ENCODE measurements at regions not wholly inside any gene's neighbourhood (a gene's known extent, or its start where the extent isn't known, plus 50 kb on each side); places are given as distances from the start of the nearest gene placed in this dataset.

DNA sequence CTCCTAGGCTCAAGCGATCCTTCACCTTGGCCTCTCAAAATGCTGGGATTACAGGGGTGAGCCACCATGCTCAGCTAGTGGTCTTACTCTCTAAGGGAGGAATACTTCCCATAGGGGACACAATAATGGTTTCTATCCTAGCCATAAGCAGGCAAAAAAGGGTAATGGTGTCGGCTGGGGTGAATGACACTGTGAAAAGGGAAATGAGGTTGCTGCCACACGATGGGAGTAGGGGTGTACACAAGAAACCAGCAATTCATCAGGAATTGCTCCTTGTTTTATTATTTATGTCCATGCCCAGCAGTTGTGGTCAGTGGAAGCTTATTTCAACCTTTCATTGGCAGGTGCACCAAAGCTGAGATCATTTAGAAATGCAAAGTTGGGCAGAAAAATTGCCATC is 70.3 kb upstream of the ZFR start:
- no peak overlapping the region for H3K4me3 ChIP-seq (ENCODE audit: low read depth in 1 of 2, low read length in 2 of 2)

DNA sequence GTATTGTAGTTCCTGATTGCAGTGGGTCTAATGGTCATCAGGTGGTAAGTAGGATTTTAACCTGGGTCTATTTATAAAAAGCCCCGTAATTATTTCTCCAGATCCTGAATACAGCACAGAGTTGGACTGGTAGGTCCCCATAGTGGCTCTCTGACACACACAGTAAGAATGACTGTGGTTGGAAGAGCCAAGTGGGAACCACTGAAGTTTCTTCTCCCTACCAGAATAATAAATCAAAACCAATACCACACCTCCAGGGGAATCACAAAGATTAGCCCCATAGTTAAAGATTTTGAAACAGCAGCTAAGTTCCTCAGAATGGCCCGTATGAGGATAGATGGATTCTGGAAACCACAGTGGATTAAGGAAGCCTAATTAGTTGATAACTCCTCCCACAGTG is 68.4 kb upstream of the ZFR start:
- no peaks in the 10 kb centered on the region for H3K4me1 ChIP-seq (ENCODE audit: control insufficient read depth in 1 of 2, insufficient read depth in 2 of 2, low read length in 2 of 2)
- no peak overlapping the region for H3K4me3 ChIP-seq (ENCODE audit: low read depth in 1 of 2, low read length in 2 of 2)
- no peaks in the 10 kb centered on the region for H3K9me3 ChIP-seq (ENCODE audit: control insufficient read depth in 1 of 2, low read length in 2 of 2)

More for the DNA sequence above, 70.3 kb upstream of the ZFR start:
- no peaks in the 10 kb centered on the region for H3K9me3 ChIP-seq (ENCODE audit: control insufficient read depth in 1 of 2, low read length in 2 of 2)
- no peaks in the 10 kb centered on the region for H3K36me3 ChIP-seq (ENCODE audit: control insufficient read depth in 1 of 2, insufficient read depth in 2 of 2, low read length in 2 of 2)
- no peak overlapping the region for H3K27ac ChIP-seq (ENCODE audit: low read depth, low read length)
- no peak overlapping the region for H3K9ac ChIP-seq (ENCODE audit: low read depth in 1 of 2, low read length in 2 of 2)
- no peaks in the 10 kb centered on the region for H3K4me1 ChIP-seq (ENCODE audit: control insufficient read depth in 1 of 2, insufficient read depth in 2 of 2, low read length in 2 of 2)
- H3K27me3 ChIP-seq (ENCODE audit: control insufficient read depth in 1 of 2, insufficient read depth in 2 of 2, low read length in 2 of 2): no peaks in the 10 kb centered on the region

DNA sequence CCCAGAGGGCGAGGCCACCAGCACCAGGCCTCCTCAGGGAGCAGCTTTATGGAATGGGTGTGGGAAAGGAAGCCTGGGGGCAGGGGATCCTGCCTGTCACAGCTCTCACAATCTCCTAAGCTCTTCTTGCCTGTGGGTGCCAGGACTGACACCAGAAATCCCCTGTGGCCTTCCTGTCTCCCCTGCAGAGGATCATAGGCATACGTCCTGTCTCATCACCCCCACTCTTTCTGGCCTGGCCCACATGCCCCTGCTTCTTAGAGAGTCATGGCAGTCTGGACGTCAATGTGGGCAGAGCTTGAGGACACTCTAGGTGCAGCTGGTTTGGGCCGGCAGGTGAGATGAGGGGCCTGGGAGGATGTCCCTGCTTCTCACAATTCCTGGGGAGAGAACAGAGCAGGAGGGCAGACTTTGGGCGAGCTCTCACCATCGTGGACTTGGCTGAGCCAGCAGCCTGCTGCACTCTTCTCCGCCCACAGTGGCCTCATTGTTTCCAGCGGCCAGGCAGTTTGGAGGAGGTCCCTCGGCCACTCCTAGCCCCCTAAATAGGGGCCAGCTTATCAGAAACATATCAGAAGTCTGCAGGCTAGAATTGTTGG is 67.3 kb upstream of the ZFR start:
- Histone ChIP-seq H3K9me3 (ENCODE audit: control insufficient read depth in 1 of 2, low read length in 2 of 2) (no peaks in the 10 kb centered on the region), H3K4me1 (ENCODE audit: control insufficient read depth in 1 of 2, insufficient read depth in 2 of 2, low read length in 2 of 2) (no peaks in the 10 kb centered on the region), H3K36me3 (ENCODE audit: control insufficient read depth in 1 of 2, insufficient read depth in 2 of 2, low read length in 2 of 2) (no peaks in the 10 kb centered on the region), H3K4me3 (ENCODE audit: low read depth in 1 of 2, low read length in 2 of 2) (no peak overlapping the region), H3K9ac (ENCODE audit: low read depth in 1 of 2, low read length in 2 of 2) (no peak overlapping the region), H3K27me3 (ENCODE audit: control insufficient read depth in 1 of 2, insufficient read depth in 2 of 2, low read length in 2 of 2) (no peaks in the 10 kb centered on the region), H3K27ac (ENCODE audit: low read depth, low read length) (no peak overlapping the region)

More for the DNA sequence above, 68.4 kb upstream of the ZFR start:
- Histone ChIP-seq H3K36me3 (ENCODE audit: control insufficient read depth in 1 of 2, insufficient read depth in 2 of 2, low read length in 2 of 2) (no peaks in the 10 kb centered on the region), H3K27me3 (ENCODE audit: control insufficient read depth in 1 of 2, insufficient read depth in 2 of 2, low read length in 2 of 2) (no peaks in the 10 kb centered on the region), H3K9ac (ENCODE audit: low read depth in 1 of 2, low read length in 2 of 2) (no peak overlapping the region), H3K27ac (ENCODE audit: low read depth, low read length) (no peak overlapping the region)

DNA sequence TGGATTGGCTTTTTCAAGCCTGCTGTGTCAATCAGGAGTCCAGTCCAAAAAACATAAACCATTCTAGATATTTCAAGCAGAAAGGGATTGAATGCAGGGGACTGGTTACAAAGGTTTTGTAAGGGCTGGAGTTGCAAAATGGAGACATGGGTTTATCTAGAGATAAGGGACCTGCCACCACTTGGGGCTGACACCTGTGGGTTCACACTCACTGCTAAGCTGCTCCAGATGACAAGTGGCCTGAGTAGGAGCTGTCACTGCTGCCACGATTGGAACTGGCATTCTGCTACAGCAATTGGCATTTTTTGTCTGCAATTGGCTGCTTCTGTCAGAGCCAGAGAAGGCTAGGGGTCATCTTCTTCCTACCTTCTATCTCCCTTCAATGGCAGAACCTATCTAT is 66.3 kb upstream of the ZFR start:
- Histone ChIP-seq H3K4me1 (ENCODE audit: control insufficient read depth in 1 of 2, insufficient read depth in 2 of 2, low read length in 2 of 2) (peaks cover 0 to 1% of the 10 kb centered on the region in 2 donors), H3K4me3 (ENCODE audit: low read depth in 1 of 2, low read length in 2 of 2) (no peak overlapping the region), H3K27ac (ENCODE audit: low read depth, low read length) (no peak overlapping the region), H3K27me3 (ENCODE audit: control insufficient read depth in 1 of 2, insufficient read depth in 2 of 2, low read length in 2 of 2) (no peaks in the 10 kb centered on the region), H3K9me3 (ENCODE audit: control insufficient read depth in 1 of 2, low read length in 2 of 2) (no peaks in the 10 kb centered on the region), H3K9ac (ENCODE audit: low read depth in 1 of 2, low read length in 2 of 2) (no peak overlapping the region), H3K36me3 (ENCODE audit: control insufficient read depth in 1 of 2, insufficient read depth in 2 of 2, low read length in 2 of 2) (no peaks in the 10 kb centered on the region)

DNA sequence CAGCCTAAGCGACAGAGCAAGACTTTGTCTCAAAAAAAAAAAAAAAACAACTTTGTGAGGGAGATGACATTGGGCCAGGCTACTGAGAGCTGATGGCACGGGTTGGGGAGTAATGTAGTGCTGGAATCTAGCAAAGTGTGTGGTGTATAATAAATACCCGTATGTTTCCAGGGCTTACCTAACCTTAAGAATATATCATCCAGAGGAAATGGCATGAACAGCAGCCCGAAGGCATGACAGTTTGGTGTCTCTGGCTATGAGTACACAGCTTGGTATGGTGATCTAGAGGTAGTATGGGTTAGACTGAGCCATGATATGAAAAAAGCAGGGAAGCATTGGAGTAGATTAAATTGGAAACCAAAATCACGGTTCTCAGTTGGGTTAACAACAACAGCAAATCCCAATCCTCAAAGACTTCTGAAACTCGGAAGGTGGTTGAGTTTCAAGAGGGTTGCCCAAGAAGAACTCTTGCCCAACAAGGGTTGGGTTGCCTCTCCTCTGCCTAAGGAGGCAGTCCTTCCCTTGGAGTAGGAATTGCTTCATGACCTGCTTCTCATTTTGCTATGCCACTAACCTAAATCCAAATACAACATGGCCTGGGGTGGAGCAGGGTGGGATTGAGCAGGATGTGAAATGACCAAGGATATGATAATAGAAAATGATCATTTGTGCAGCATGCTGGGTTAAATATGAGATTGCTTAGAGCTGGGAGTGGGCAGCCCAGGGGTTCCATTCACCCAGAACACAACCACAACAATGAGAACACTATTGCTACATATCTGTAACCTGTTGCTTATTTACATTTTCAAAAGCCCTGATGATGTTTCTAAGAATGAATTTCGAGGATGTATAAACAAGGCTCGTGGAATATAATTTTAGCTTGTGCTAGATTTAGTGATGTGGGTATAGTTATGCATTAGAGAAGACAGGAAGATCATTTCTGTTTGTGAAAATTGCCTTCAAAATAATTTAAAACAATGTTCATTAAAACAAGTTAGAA is 64.6 kb upstream of the ZFR start:
- peaks cover 0 to 14% of the 10 kb centered on the region in 2 donors for H3K4me1 ChIP-seq (ENCODE audit: control insufficient read depth in 1 of 2, insufficient read depth in 2 of 2, low read length in 2 of 2)
- H3K9me3 ChIP-seq (ENCODE audit: control insufficient read depth in 1 of 2, low read length in 2 of 2): no peaks in the 10 kb centered on the region
- H3K4me3 ChIP-seq (ENCODE audit: low read depth in 1 of 2, low read length in 2 of 2): no peak overlapping the region
- no peaks in the 10 kb centered on the region for H3K27me3 ChIP-seq (ENCODE audit: control insufficient read depth in 1 of 2, insufficient read depth in 2 of 2, low read length in 2 of 2)
- H3K27ac ChIP-seq (ENCODE audit: low read depth, low read length): no peak overlapping the region
- no peaks in the 10 kb centered on the region for H3K36me3 ChIP-seq (ENCODE audit: control insufficient read depth in 1 of 2, insufficient read depth in 2 of 2, low read length in 2 of 2)
- no peak overlapping the region for H3K9ac ChIP-seq (ENCODE audit: low read depth in 1 of 2, low read length in 2 of 2)

DNA sequence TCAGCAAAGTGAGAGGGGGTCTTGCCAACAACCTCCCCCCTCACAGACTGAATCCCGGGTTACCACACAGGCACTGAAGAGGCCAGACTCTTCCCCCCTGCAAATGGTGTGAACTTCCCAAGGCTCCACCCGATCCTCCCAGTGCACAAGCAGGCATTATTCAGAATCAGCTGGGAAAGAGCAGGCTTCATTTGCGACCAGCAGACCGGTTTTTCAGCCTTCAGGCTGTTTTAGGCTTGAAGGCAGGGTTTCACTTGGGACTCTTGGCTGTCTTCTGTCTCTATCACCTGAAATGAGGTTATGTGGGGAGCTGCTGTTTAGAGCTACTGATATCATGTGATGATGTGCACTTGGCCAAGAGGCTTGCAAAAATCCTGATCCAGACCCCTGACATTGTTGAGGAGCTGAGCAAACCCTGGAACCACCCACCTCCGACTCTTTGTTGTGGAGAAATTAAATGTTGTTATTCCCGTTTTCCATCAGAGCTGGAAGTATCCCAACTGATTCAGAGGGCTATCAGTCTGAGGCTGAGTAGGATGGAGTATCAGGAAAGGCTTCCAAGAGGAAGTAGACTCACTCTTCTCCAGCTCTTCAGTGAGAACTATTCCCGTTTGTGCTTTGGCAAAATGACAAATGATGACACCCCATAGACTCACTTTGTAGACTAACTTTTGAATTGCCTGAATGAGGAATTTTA is 63.3 kb upstream of the ZFR start:
- no peaks in the 10 kb centered on the region for H3K9me3 ChIP-seq (ENCODE audit: control insufficient read depth in 1 of 2, low read length in 2 of 2)
- H3K4me1 ChIP-seq (ENCODE audit: control insufficient read depth in 1 of 2, insufficient read depth in 2 of 2, low read length in 2 of 2): peaks cover 0 to 14% of the 10 kb centered on the region in 2 donors
- H3K4me3 ChIP-seq (ENCODE audit: low read depth in 1 of 2, low read length in 2 of 2): no peak overlapping the region
- H3K27me3 ChIP-seq (ENCODE audit: control insufficient read depth in 1 of 2, insufficient read depth in 2 of 2, low read length in 2 of 2): no peaks in the 10 kb centered on the region
- H3K9ac ChIP-seq (ENCODE audit: low read depth in 1 of 2, low read length in 2 of 2): no peak overlapping the region
- no peak overlapping the region for H3K27ac ChIP-seq (ENCODE audit: low read depth, low read length)
- no peaks in the 10 kb centered on the region for H3K36me3 ChIP-seq (ENCODE audit: control insufficient read depth in 1 of 2, insufficient read depth in 2 of 2, low read length in 2 of 2)

DNA sequence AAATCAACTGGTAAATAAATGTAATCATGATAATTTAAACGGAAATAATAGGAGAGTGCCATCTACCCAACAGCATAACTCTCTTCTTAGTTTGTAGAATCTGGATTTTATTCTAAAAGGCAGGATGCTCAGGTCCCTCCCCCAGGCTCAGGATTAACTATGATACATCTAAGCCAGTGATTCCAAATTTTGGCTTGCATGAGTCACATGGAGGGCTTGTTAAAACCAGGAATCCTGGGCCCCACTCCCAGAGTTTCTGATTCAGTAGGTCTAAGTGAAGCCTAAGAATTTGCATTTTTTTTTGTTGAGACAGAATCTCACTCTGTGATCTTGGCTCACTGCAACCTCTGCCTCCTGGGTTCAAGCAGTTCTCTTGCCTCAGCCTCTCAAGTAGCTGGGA is 62.3 kb upstream of the ZFR start:
- no peaks in the 10 kb centered on the region for H3K27me3 ChIP-seq (ENCODE audit: control insufficient read depth in 1 of 2, insufficient read depth in 2 of 2, low read length in 2 of 2)
- H3K4me1 ChIP-seq (ENCODE audit: control insufficient read depth in 1 of 2, insufficient read depth in 2 of 2, low read length in 2 of 2): peaks cover 0 to 14% of the 10 kb centered on the region in 2 donors
- no peaks in the 10 kb centered on the region for H3K36me3 ChIP-seq (ENCODE audit: control insufficient read depth in 1 of 2, insufficient read depth in 2 of 2, low read length in 2 of 2)
- no peak overlapping the region for H3K9ac ChIP-seq (ENCODE audit: low read depth in 1 of 2, low read length in 2 of 2)
- H3K27ac ChIP-seq (ENCODE audit: low read depth, low read length): no peak overlapping the region
- H3K9me3 ChIP-seq (ENCODE audit: control insufficient read depth in 1 of 2, low read length in 2 of 2): no peaks in the 10 kb centered on the region
- H3K4me3 ChIP-seq (ENCODE audit: low read depth in 1 of 2, low read length in 2 of 2): no peak overlapping the region

DNA sequence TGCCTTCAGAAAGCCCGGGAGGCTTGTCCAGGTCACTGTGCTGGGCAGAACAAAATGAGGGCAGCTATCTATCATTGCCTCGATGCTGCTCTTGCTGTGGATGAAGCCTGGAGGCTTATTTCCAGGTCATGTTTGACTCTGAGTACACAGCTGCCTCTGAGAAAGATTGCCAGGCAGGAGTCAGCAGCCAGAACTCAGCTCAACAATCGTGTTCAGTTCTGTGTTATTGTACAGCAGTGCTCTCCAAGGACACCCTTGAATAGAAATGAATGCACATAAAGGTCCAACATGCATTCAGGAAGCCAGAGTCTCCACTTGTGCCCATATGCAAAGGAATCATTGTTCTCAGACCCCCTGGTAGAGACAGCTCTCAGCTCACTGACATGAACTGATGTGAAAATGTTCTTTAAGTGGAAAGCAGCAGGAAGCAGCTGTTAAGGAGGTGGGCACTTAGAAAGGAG is 61.7 kb upstream of the ZFR start:
- Histone ChIP-seq H3K4me1 (ENCODE audit: control insufficient read depth in 1 of 2, insufficient read depth in 2 of 2, low read length in 2 of 2) (peaks cover 0 to 14% of the 10 kb centered on the region in 2 donors), H3K9me3 (ENCODE audit: control insufficient read depth in 1 of 2, low read length in 2 of 2) (no peaks in the 10 kb centered on the region), H3K4me3 (ENCODE audit: low read depth in 1 of 2, low read length in 2 of 2) (no peak overlapping the region), H3K27ac (ENCODE audit: low read depth, low read length) (no peak overlapping the region), H3K36me3 (ENCODE audit: control insufficient read depth in 1 of 2, insufficient read depth in 2 of 2, low read length in 2 of 2) (no peaks in the 10 kb centered on the region), H3K9ac (ENCODE audit: low read depth in 1 of 2, low read length in 2 of 2) (no peak overlapping the region), H3K27me3 (ENCODE audit: control insufficient read depth in 1 of 2, insufficient read depth in 2 of 2, low read length in 2 of 2) (no peaks in the 10 kb centered on the region)

DNA sequence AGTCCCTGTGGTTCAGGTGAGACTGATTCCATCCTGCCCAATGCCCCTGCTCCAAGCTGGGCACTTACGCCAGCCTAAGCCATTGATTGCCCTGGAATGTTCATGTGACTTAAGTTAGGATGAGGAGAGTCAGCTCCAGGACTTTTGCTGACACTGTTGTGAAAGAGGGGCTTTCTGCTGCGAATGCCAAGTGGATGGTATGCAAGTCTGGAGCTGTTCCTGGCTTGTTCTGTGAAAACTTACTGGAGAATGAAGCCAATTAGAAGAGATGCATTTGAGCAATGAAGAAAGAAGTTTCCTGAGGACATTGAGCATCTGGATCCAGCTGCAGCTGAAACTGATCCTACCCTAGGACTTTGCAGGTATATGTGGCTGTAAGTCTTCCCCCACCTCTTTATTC is 61.2 kb upstream of the ZFR start:
- no peak overlapping the region for H3K4me3 ChIP-seq (ENCODE audit: low read depth in 1 of 2, low read length in 2 of 2)
- peaks cover 0 to 14% of the 10 kb centered on the region in 2 donors for H3K4me1 ChIP-seq (ENCODE audit: control insufficient read depth in 1 of 2, insufficient read depth in 2 of 2, low read length in 2 of 2)
- H3K27me3 ChIP-seq (ENCODE audit: control insufficient read depth in 1 of 2, insufficient read depth in 2 of 2, low read length in 2 of 2): no peaks in the 10 kb centered on the region
- H3K9me3 ChIP-seq (ENCODE audit: control insufficient read depth in 1 of 2, low read length in 2 of 2): no peaks in the 10 kb centered on the region
- H3K9ac ChIP-seq (ENCODE audit: low read depth in 1 of 2, low read length in 2 of 2): no peak overlapping the region
- no peak overlapping the region for H3K27ac ChIP-seq (ENCODE audit: low read depth, low read length)
- no peaks in the 10 kb centered on the region for H3K36me3 ChIP-seq (ENCODE audit: control insufficient read depth in 1 of 2, insufficient read depth in 2 of 2, low read length in 2 of 2)
